Endometrium (tissue), 2 donors: ENCODE measurements at regions not wholly inside any gene's neighbourhood (a gene's known extent, or its start where the extent isn't known, plus 50 kb on each side); places are given as distances from the start of the nearest gene placed in this dataset.

Source experiments
- FAIRE-seq: peaks from 2 replicates; lab custom pipeline; 2012; peaks lifted over from hg19 to GRCh38; lab: Jason Lieb, UNC
- donor health status: control.
- donor health status: control.

DNA sequence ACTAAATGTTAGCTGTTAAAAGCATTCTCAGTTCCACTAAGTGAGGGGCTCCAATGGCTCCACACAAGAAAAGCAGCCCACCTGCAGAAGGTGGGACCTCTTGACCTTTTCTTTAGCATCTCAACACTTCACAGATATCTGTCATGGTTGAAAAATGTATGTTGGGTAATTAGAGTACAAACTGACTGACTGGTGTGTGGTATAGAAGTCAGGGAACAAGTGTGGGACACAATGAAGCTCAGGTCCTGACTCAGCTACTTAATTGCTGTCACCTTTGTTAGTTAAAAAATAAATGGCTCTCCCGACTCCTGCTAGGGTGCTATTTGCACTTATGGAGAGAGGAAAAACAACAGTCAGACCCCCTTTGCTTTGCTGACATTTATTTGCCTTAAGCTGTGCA, 299.0 kb downstream of the TTC6 start:
- FAIRE-seq: no peak

DNA sequence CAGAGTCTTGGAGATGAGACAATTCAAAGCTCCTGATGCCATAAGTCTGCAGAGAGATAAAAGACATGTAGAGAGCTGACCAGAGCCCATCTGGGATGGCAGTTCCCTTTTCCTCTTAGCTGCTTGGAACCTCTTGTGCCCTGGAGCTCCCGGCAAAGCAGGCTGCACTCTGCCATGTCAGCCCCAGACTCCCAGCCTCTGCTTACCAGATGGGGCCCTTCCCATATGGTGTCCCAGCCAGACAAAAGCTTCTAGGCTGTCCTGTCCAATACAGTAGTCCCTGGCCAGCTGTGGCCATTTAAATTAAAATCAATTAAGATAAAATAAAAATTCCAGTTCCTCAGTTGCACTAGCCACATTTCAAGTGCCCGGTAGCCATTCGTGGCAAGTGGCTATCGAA, 303.9 kb downstream of the TTC6 start:
- no peak for FAIRE-seq

DNA sequence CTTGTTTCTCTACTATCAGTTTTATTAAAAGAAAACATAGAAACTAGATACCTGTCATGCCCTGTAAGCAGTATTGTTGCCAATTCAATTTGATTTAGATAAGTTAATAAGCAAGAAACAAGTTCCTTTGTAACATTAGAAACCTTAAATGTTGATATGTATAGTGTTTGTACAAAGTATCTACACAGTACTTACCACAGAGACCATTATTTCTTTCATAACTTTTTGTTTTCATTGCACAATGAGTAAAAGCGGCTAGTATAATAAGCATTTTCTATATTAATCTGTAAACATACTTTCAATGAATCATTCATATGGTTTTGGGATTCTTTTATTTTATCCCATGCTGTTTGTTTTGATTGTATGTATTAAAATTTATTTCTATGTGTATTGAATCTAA, 305.1 kb downstream of the TTC6 start:
- FAIRE-seq: peak; percentile 18

DNA sequence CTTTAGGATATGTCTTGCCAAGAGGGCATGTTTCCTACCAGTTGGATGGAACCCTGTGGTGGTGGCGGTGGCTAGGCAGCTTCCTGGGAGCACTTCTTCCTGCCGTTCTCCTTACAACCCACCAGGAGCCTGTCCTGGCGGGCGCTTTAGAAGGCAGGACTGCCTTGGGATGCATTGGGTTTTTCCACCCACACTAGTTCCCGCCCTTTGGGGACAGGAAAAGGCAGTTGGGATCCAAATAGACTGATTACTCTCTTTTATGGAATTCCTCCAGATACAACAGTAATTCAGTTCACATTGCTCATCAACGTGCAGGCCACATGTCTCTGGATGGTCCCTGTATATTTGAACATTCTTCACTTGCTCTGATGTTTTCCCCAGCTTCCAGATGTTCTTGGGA, 305.7 kb upstream of the SSTR1 start:
- no peak for FAIRE-seq

DNA sequence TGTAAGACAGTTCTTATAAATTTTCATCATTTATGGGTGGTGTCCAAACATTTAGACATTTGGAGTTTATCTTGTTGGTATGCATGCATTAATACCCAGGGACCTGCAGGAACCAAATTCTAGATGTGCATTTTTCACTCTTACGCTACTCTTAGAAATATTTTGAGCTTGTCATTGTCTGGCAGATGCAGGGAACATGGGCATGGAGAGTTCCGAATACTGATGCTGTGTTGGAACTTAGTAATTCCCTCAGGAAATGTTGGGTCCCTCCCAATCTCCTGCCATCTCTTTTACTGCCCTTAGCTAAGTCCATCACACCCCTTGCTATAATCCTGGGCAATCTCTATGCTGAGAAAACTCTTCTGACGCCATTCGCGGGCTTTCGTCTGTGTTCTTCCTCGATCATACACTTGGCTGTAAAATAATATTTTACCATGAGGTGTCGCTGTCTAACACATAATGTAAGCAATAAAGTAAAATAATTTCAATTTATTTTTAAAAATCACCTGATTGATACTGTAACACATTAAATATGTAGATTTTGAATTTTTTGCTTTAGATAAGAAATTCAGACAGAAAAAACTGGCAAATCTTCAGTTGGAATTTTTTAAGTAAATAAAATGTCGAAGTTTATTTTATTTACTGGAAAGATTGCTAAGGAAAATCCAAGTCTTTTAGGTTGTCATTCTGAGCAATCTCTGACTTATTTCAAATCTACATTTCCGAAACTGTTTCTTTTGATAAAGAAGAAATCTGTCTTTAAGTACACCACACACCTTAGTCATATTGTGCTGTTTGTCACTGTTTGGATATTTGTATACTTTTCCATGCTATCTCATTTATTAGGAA, 304.1 kb upstream of the SSTR1 start:
- FAIRE-seq: peak; percentile 77

DNA sequence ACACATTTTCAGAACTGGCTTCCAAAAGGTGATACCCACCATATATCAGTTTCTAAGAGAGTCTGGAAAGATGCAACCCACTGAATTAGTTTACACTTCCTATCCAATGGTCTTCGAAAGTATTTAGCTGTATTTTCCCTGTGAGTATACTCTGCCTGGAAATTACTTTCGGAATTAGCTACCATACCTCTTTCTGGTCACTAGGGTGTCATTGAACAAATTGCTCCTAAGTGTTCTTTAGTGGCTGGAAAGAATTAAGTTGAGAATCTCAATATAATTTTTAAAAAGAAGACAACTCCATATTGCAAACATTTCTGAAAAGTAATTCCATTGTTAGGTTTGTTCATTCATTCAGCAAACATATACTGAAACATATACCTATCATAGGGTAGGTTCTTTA, 283.1 kb upstream of the SSTR1 start:
- no peak for FAIRE-seq

DNA sequence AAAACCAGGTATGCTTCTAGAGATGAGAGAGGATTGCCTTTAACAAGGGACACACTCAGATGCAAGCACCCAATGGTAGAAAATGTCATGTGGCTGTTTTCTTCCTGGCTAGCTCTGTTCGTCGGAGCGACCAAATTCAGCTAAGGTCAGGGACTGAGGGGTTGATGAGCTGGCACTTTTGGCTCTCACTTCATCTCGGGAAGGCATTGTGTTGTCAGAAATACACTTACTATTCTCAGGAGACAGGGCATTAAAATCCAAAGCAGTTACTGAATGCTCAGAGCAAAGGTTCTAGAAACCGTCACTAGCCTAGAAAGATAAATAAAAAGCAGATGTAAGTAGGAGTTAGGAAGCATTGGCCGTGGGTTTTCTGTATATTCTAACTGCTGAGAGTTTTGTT, 275.7 kb upstream of the SSTR1 start:
- no peak for FAIRE-seq

DNA sequence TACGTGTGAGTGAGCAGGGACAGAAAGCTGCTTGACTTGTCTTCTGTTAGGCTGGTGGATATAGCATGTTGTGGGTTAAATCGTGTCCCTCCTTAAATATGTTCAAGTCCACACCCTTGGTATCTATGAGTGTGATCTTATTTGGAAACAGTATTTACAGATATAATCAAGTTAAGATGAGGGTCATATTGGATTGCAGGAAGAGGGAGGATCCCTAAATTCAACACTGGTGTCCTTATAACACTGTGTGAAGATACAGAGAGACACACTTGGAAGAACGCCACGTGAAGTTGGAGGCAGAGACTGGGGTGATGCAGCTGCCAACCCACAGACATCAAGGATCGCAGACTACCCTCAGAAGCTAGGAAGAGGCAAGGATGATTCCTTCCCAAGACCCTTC, 275.2 kb upstream of the SSTR1 start:
- no peak for FAIRE-seq

DNA sequence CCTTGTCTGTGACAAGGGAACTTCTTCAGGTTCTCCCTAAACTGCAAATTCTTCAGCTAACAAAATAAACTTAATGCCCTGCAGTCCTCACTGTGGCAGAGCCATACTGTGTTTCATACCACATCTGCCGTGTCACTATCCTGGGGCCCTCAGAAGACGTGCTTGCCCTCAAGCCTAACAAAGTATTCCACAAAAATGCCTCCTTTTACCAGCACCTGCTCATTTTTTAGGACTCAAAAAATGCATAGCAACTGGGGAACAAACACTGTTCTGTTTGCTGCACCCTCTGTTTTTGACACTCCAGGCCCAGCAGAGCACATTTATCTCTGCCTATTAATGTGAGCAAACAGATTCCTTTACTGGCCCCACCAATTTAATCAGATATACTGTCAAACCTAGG, 270.7 kb upstream of the SSTR1 start:
- FAIRE-seq: no peak

DNA sequence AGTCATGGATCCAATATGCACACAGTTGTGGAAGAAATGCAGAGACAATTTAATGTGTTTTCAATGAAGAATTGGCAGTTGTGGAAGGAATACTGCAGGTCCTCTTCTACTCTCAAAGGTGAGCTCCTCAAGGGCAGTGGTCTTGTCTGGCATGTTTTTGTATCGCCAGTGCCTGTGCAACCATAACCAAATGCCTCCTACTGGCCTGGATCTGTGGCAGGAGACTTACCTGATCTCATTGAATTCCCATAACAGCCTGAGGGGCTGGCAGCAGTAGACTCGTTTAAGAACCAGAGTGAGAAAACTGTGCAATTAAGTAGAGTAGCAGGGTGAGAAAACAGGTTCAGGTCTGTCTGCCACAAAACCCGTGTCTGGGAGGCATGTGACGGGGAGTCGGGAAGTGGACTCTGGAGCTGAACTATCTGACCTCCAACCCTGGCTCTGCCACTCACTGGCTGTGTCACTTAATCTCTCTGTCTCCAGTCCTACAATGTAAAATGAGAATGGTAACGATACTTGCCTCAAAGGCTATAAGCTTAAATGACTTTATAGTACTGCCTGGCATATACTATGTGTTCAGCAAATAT, 268.2 kb upstream of the SSTR1 start:
- FAIRE-seq: no peak

DNA sequence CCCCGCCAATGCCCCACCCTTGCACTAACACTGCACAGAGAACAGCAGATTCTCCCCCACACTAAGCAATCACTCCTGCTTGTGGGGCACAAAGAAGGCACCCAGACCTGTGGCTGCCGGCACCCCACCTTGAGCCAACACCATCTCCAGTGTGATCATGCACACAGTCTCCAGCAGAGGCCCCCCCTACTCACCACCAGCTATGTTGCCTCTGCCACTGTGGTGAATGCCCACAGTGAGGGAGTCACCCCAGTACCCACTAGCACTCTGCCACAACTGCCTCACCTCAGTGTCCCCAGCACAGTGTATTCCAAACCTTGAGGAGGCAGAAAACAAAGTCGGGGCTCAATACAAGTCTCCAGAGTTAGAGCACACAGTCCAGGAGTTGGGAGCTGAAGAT, 261.7 kb upstream of the SSTR1 start:
- FAIRE-seq: no peak

DNA sequence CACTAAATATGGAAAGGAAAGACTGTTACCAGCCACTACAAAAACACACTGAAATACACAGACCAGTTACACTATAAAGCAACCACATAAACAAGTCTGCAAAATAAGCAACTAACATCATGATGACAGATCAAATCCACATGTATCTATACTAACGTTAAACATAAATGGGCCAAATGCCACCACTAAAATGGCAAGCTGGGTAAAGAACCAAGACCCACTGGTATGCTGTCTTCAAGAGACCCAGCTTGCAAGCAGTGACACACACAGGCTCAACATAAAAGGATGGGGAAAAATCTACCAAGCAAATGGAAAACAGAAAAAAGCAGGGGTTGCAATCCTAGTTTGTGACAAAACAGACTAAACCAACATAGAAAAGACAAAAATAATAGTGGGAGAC, 260.9 kb upstream of the SSTR1 start:
- FAIRE-seq: no peak

DNA sequence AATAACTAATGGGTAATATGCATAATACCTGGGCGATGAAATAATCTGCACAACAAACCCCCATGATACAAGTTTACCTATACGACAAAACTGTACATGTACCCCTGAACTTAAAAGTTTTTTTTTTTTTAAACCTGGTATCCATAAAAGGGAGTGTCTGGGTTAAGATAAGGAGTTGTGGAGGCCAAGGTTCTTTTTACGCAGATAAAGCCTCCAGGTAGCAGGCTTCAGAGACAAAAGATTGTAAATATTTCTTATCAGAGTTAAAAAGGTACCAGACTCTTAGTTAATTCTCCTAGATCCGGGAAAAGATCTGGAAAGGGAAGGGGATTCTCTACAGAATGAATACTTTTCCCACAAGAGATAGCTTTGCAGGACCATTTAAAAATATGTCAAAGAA, 259.4 kb upstream of the SSTR1 start:
- no peak for FAIRE-seq

DNA sequence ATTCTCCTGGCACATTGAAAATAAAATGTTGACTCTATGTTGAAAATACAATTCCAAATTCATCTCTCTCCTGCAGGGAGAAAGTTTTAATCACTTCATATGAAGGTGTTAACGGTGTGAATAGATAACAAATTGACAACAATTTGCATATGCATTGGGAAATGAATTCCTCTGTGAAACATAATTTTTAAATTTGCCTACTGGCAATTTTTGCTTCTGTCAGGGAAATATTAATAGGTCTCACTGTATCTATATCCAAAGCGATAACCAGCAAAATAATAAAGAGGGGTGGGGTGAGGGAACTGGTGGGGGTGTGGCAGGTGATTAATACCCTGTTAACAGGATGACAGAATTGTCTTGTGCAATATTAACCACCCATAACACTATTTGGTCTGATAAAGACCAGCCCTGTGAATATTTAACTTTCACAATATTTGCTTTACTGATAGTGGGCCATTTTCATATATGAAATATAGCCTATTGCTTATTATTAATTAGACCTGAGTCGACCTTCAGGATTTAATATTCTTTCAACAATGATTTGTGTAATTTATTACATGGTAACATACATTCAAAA, 239.0 kb upstream of the SSTR1 start:
- FAIRE-seq: no peak

DNA sequence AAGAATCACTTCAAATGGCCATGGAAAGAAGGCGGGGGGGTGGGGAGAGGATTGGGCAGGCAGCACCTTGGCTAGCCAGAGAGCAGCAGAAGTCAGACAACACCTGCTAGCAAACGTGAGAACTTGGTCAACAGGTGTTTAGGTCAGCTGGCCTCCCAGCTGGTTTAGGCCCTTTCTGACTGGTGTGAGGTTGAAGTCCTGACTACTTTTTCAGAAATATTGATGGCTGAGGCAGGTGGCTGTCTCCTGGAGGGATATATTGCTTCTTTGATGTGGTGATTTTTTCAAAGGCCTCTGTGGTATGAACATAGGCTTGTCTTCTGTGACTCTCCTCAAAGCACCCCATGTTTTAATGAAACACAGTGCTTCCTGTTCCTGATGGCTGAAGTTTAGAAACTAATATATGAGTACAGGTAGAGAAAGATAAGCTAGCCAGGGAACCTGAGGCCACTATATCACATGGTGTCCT, 238.2 kb upstream of the SSTR1 start:
- FAIRE-seq: no peak

DNA sequence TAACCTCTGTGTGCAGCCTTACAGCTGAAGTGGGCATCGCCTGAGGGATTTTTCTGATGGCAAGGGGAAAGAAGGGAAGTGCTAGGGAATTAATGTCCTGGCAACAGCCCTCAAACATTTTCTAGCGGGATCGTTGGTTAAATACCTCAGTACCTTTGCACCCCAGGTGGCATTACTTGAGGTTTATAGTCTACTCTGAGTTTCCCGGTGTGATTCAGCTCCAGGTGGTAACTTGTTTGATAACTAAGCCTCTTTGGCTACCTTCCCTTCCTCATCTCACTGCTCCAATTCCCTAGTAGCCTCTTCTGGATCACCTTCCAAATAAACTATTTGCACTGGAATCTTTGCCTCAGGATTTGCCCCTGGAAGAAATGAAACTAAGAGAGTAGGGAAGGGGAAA, 237.0 kb upstream of the SSTR1 start:
- no peak for FAIRE-seq

DNA sequence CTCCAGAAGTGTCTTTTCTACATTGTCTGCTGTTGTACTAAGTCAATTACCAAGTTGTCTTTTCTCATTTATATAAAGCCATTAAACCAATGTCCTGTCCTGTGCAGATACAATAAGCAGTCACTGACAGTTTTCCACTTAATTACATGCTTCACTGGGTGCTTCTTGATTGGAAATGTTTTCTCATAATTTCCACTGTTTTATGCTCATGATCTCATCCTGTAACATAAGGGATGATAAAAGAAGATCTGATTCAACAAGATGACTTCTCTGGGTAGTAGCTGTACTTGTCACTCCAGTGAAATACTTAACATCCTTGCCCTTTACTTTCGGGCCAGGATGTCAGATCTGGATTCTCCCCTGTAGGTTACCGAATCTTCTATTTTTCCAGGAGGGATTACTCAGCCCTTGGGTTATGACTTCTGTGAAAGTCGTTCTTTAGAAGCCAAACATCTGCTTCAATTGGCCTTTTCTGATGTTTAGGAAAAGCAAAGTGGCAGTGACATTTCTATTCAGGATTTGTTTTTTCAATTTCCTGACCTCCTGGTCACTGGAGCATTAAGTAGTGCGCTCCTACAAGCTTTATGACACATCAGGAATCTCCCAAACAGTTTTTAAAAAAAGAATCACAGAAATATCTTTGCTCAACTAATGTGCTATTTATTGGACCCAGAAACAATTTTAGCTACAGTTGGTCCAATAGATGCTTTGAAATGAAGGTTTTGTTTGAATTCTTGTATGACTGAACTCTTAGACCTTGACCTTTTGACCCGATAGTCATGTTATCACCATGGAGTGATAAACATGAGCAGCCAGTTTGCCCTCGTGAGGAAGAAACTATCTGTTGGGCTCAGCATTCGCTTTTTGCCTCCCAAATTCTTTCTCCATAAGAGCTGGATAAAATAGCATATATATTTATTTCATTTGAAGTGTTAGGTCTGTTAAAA, 234.5 kb upstream of the SSTR1 start:
- peak; percentile 33 for FAIRE-seq

DNA sequence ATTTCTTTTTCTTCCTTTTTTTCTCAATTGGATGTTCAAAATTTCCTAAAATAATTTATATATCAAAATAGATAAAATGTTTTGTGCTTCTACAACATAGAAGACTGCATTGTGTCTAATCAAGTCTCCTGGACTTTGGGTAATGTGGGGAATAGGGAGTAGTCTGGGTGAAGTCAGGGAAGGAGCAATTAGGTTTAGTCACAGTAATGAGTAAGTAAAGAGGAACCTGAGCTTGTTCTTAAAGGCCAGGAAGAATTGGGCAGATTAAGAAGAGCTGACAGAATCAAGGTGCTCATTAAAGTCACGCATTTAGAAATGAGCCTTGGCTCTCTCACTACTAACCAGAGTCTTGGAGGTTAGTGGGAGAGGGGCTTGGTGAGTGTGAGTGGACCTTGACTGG, 233.3 kb upstream of the SSTR1 start:
- no peak for FAIRE-seq

DNA sequence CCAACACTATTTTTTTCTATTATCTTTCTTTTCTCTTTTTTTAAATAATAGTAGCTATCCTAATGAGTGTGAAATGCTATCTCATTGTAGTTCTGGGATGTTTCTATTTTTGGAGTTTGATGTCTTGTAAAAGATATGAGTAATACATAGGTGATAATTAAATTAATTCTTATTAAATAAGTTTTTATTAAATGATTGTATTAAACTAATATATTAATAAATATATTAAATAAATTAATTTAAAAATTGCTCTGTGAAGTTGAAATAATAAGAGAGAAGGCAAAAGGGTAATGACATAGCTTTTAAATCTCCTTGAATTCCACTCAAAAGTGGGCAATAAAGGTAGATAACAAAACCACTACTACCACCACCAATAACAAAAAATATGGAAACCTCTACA, 230.2 kb upstream of the SSTR1 start:
- FAIRE-seq: no peak

DNA sequence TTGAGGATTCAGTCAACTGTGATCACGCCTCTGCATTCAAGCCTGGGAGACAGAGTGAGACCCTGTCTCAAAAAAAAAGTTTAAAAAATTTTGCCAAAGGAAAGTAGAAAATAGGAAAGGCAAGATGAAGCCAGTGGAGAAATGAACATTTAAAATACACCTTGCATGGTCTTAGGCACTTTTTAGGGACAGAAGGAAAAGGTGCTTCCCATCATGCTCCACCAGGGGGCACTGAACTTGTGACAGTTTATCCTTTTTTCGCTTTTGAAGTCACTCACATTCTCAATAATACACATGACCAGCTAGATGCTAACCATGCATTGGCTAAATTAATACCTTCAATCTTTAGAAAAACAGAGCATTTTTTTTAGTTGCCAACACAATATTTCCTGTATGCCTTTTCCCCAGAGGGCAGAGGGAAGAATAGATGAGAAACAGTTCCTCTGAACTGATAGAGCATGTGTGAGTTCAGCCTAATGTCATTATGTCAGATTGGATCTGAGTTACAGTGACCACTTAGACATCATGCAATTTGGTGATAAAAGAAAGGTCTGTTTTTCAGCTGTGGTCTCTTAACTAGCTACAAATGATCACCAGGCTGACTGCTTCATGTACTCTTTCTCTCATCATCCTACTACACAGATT, 221.8 kb upstream of the SSTR1 start:
- no peak for FAIRE-seq

DNA sequence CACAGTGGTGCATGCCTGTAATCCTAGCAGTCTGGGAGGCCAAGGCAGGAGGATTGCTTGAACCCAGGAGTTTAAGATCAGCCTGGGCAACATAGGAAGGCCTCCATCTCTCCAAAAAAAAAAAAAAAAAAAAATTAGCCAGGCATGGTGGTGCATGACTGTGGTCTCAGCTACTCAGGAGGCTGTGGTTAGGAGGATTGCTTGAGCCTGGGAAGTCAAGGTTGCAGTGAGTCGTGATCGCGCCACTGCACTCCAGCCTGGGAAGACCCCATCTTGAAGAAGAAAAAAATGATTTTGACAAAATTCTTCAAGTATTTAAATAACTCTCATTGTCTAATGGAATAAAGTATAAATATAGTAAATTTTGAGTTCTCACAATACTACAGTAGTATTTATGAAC, 219.2 kb upstream of the SSTR1 start:
- FAIRE-seq: no peak

DNA sequence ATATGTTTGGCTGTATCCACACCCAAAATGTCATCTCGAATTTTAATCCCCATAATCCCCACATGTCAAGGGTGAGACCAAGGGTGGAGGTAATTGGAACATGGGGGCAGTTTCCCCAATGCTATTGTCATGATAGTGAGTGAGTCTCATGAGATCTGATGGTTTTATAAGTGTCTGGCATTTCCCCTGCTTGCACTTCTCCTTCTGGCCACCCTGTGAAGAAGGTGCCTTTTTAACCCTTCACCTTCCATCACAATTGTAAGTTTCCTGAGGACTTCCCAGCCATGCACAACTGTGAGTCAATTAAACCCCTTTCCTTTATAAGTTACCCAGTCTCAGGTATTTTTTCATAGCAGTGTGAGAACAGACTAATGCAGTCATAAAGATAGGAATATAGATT, 216.7 kb upstream of the SSTR1 start:
- no peak for FAIRE-seq
